SK-N-MC (cell line): ENCODE measurements at regions not wholly inside any gene's neighbourhood (a gene's known extent, or its start where the extent isn't known, plus 50 kb on each side); places are given as distances from the start of the nearest gene placed in this dataset.

Experiments used
- EZH2 ChIP-seq: fragments of 200-600 bp; sonication (generic); IDR thresholded peaks from one replicate; pipeline ENCODE4 v1.6.1; 2017; ENCODE audit warnings: antibody characterized with exemption
- POLR2AphosphoS5 ChIP-seq: IDR thresholded peaks from 2 replicates; pipeline ENCODE4 v1.6.1; 2012; ENCODE audit warnings: mild to moderate bottlenecking, low read depth, low read length, borderline replicate concordance

- TF ChIP-seq POLR2AphosphoS5 (no peak), EZH2 (no peak)
These were observed 142.2 kb downstream of the OSR1 start for GRCh38 chr2:19216238-19216637.
